Body of pancreas (tissue), 4 donors: ENCODE measurements at regions not wholly inside any gene's neighbourhood (a gene's known extent, or its start where the extent isn't known, plus 50 kb on each side); places are given as distances from the start of the nearest gene placed in this dataset.

Experiments used
- ATAC-seq: fragments of 150-250 bp; one replicate; pipeline ENCODE4 v1.9.1; 2016
- DNase-seq, 4 donors: peaks; one replicate each; pipeline ENCODE4 v3.0.0-alpha.2; 2019
- H3K27ac ChIP-seq, 4 donors: fragments of 200-600 bp; sonication (generic); 1 replicate in 3 of 4; 2 replicates in 1 of 4; pipeline versions ENCODE4 v1.5.1 to v1.6.1; 2016 to 2019; ENCODE audit warnings: mild to moderate bottlenecking in 1 of 4, mixed read lengths in 1 of 4, moderate library complexity in 1 of 4
- H3K27me3 ChIP-seq, 2 donors: fragments of 200-600 bp; sonication (generic); one replicate each; pipeline ENCODE4 v1.6.0; 2016; ENCODE audit warnings: mild to moderate bottlenecking in 1 of 2
- H3K36me3 ChIP-seq, 2 donors: fragments of 200-600 bp; sonication (generic); replicated peaks in 1 of 2; 2 replicates each; pipeline ENCODE4 v1.5.1; 2016; ENCODE audit warnings: low read depth in 2 of 2; ENCODE audit not compliant: insufficient read depth in 1 of 2
- H3K4me1 ChIP-seq: fragments of 200-600 bp; sonication (generic); one replicate; pipeline ENCODE4 v1.6.0; 2016
- H3K4me3 ChIP-seq, 2 donors: fragments of 200-600 bp; sonication (generic); 1 replicate in 1 of 2; 2 replicates in 1 of 2; pipeline ENCODE4 v1.5.1; 2016 to 2019
- H3K9me3 ChIP-seq, 3 donors: fragments of 200-600 bp; sonication (generic); 1 replicate in 2 of 3; 2 replicates in 1 of 3; pipeline ENCODE4 v1.5.1; 2016
- CTCF ChIP-seq, 7 experiments: fragments of 450-650 bp in 4 of 7; fragments of 200-600 bp in 3 of 7; sonication (generic) in 3 of 7; IDR thresholded peaks; one replicate each; pipeline ENCODE4 v1.5.1; 2016 to 2019; ENCODE audit warnings: antibody characterized with exemption in 7 of 7
- POLR2A ChIP-seq, 3 donors: fragments of 450-650 bp; IDR thresholded peaks; one replicate each; pipeline ENCODE4 v1.6.1; 2016; ENCODE audit warnings: antibody characterized with exemption in 3 of 3, mild to moderate bottlenecking in 2 of 3
- WGBS, 2 donors: methylation state at CpG; one replicate each; pipeline ENCODE4 v1.1.5; 2017; 5-methylcytosine and 5-hydroxymethylcytosine counted together
- intact Hi-C: fragments of 100-400 bp; cut with DNase I; formaldehyde crosslinking; loops from one replicate; pipeline ENCODE4 v1.15.1; 2023

- whole genome bisulfite sequencing, 2 donors, result 14 to 15% methylated on average over 6 of the region's 6 CpGs
- Histone ChIP-seq H3K36me3 (no peaks in the 10 kb centered on the region), H3K4me3 (no peak overlapping the region), H3K4me1 (peaks cover 43% of the 10 kb centered on the region), H3K27ac (peak overlapping the region in 2 of 4 donors; percentile 21), H3K27me3 (peaks cover 0 to 14% of the 10 kb centered on the region in 2 donors), H3K9me3 (no peaks in the 10 kb centered on the region)
- ATAC-seq (no peak), DNase-seq (no peak)
- intact Hi-C loops, result no loop called here
- TF ChIP-seq POLR2A (IDR thresholded peaks at IDR 0.05) (no peak), CTCF (IDR thresholded peaks at IDR 0.05) (no peak)
Observed at GRCh38 chr6:166006900-166007301, 160.8 kb downstream of the TBXT start.

- DNase-seq (peak; percentile 57 to 73 (median 61)), ATAC-seq (peak; percentile 75)
- H3K4me1 ChIP-seq, result peaks cover 43% of the 10 kb centered on the region
- peaks cover 0 to 14% of the 10 kb centered on the region in 2 donors for H3K27me3 ChIP-seq
- no peaks in the 10 kb centered on the region for H3K36me3 ChIP-seq
- TF ChIP-seq CTCF (IDR thresholded peaks at IDR 0.05) (no peak), POLR2A (IDR thresholded peaks at IDR 0.05) (no peak)
- H3K27ac ChIP-seq, result peak overlapping the region in 3 of 4 donors; percentile 28 to 64 (median 44)
- 2% methylated on average over 41 to 43 of the region's 47 CpGs for WGBS, 2 donors
- intact Hi-C loops, result no loop called here
- H3K9me3 ChIP-seq, result no peaks in the 10 kb centered on the region
- H3K4me3 ChIP-seq, result no peak overlapping the region
Observed at GRCh38 chr6:166005944-166006899, 161.4 kb downstream of the TBXT start.

GRCh38 chr6:166005401-166005943, 162.2 kb downstream of the TBXT start:
- Histone ChIP-seq H3K27me3 (peaks cover 0 to 14% of the 10 kb centered on the region in 2 donors), H3K4me1 (peaks cover 43% of the 10 kb centered on the region), H3K36me3 (no peaks in the 10 kb centered on the region), H3K4me3 (no peak overlapping the region), H3K9me3 (no peaks in the 10 kb centered on the region), H3K27ac (peak overlapping the region in 3 of 4 donors; percentile 28 to 64 (median 44))
- 6 to 12% methylated on average over 18 to 21 of the region's 21 CpGs for WGBS, 2 donors
- TF ChIP-seq POLR2A (IDR thresholded peaks at IDR 0.05) (peak in 2 of 3 donors; percentile 27 to 42), CTCF (IDR thresholded peaks at IDR 0.05) (no peak)
- intact Hi-C loops, result no loop called here
- DNase-seq (peak; percentile 36 to 53 (median 46)), ATAC-seq (peak; percentile 56)

- WGBS, 2 donors, result 79 to 83% methylated on average over 12 of the region's 12 CpGs
- intact Hi-C loops, result no loop called here
- no peak for DNase-seq
- H3K4me1 ChIP-seq, result peaks cover 43% of the 10 kb centered on the region
- H3K36me3 ChIP-seq, result no peaks in the 10 kb centered on the region
- peaks cover 0 to 14% of the 10 kb centered on the region in 2 donors for H3K27me3 ChIP-seq
- no peak overlapping the region for H3K4me3 ChIP-seq
- no peaks in the 10 kb centered on the region for H3K9me3 ChIP-seq
- H3K27ac ChIP-seq, result peak overlapping the region in 2 of 4 donors; percentile 28 to 64
- ATAC-seq, result no peak
- TF ChIP-seq POLR2A (IDR thresholded peaks at IDR 0.05), result no peak
- no peak for TF ChIP-seq CTCF (IDR thresholded peaks at IDR 0.05)
Observed at GRCh38 chr6:166004876-166005275, 162.8 kb downstream of the TBXT start.
